ENCODE measurements at regions not wholly inside any gene's neighbourhood (a gene's known extent, or its start where the extent isn't known, plus 50 kb on each side); places are given as distances from the start of the nearest gene placed in this dataset.

- in situ Hi-C loops (cut with MboI; ENCODE audit: low sequenced_read_pairs, unreplicated experiment) = no loop called here
- no peak for TF ChIP-seq CTCF (IDR thresholded peaks at IDR 0.05; ENCODE audit: borderline replicate concordance, control extremely low read depth, extremely low read depth, insufficient read depth, missing control alignments)
- DNase-seq (ENCODE audit: low spot score) = no peak
Measured at GRCh38 chr18:24936691-24937090, 415.3 kb downstream of the ZNF521 start.

GRCh38 chr18:24937639-24938275 is 414.2 kb downstream of the ZNF521 start:
- in situ Hi-C loops (cut with MboI; ENCODE audit: low sequenced_read_pairs, unreplicated experiment) = no loop called here
- no peak for DNase-seq (ENCODE audit: low spot score)
- no peak for TF ChIP-seq CTCF (IDR thresholded peaks at IDR 0.05; ENCODE audit: borderline replicate concordance, control extremely low read depth, extremely low read depth, insufficient read depth, missing control alignments)

GRCh38 chr18:24940416-24940815 is 411.6 kb downstream of the ZNF521 start:
- no peak for TF ChIP-seq CTCF (IDR thresholded peaks at IDR 0.05; ENCODE audit: borderline replicate concordance, control extremely low read depth, extremely low read depth, insufficient read depth, missing control alignments)
- in situ Hi-C loops (cut with MboI; ENCODE audit: low sequenced_read_pairs, unreplicated experiment) = no loop called here
- no peak for DNase-seq (ENCODE audit: low spot score)

GRCh38 chr18:24941174-24941951 is 410.6 kb downstream of the ZNF521 start:
- no peak for DNase-seq (ENCODE audit: low spot score)
- in situ Hi-C loops (cut with MboI; ENCODE audit: low sequenced_read_pairs, unreplicated experiment) = no loop called here
- no peak for TF ChIP-seq CTCF (IDR thresholded peaks at IDR 0.05; ENCODE audit: borderline replicate concordance, control extremely low read depth, extremely low read depth, insufficient read depth, missing control alignments)

- in situ Hi-C loops (cut with MboI; ENCODE audit: low sequenced_read_pairs, unreplicated experiment) = no loop called here
- no peak for DNase-seq (ENCODE audit: low spot score)
- no peak for TF ChIP-seq CTCF (IDR thresholded peaks at IDR 0.05; ENCODE audit: borderline replicate concordance, control extremely low read depth, extremely low read depth, insufficient read depth, missing control alignments)
Measured at GRCh38 chr18:24942144-24942543, 409.8 kb downstream of the ZNF521 start.

GRCh38 chr18:24947521-24948305 is 404.3 kb downstream of the ZNF521 start:
- no peak for DNase-seq (ENCODE audit: low spot score)
- no peak for TF ChIP-seq CTCF (IDR thresholded peaks at IDR 0.05; ENCODE audit: borderline replicate concordance, control extremely low read depth, extremely low read depth, insufficient read depth, missing control alignments)
- in situ Hi-C loops (cut with MboI; ENCODE audit: low sequenced_read_pairs, unreplicated experiment) = no loop called here

Data from GM13976 (cell line).